Keratinocyte (primary cell): ENCODE measurements at regions not wholly inside any gene's neighbourhood (a gene's known extent, or its start where the extent isn't known, plus 50 kb on each side); places are given as distances from the start of the nearest gene placed in this dataset.

Source experiments
- EZH2 ChIP-seq: IDR thresholded peaks from one replicate; pipeline ENCODE4 v1.6.1; 2012; ENCODE audit warnings: inconsistent platforms, mild to moderate bottlenecking, low read length, moderate library complexity
- TF ChIP-seq, protein P1 (sequence below), 3 experiments: IDR thresholded peaks in 1 of 3; conservative IDR thresholded peaks in 1 of 3; optimal IDR thresholded peaks in 1 of 3; 2 replicates in 2 of 3; 3 replicates in 1 of 3; pipeline versions ENCODE3 to v1.5.1; 2011; ENCODE audit warnings: low read length in 3 of 3, mild to moderate bottlenecking in 3 of 3, moderate library complexity in 2 of 3, control low read depth in 1 of 3, inconsistent platforms in 1 of 3; ENCODE audit not compliant: insufficient read depth in 2 of 3; ENCODE audit errors: extremely low read depth in 1 of 3

DNA sequence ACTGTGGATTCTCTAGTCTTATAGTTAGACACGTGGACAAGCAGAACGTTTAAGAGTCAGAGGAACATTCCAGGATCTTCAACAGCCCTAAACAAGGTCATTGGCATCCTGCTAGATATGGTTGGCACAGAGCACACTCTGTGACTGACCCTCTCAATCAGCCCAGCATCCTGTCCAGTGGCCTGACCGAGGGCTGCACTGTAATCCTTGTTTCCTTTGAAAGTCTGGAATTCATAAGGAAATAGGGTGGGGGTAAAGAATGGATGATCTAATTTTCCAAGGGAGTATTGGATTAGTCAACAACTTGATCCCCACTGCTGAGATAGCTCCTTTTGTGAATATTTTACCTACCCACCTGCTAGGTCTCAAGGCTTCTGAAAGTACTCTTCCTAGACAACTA, 94.5 kb upstream of the DLG1 start:
- TF ChIP-seq, protein P1, sequence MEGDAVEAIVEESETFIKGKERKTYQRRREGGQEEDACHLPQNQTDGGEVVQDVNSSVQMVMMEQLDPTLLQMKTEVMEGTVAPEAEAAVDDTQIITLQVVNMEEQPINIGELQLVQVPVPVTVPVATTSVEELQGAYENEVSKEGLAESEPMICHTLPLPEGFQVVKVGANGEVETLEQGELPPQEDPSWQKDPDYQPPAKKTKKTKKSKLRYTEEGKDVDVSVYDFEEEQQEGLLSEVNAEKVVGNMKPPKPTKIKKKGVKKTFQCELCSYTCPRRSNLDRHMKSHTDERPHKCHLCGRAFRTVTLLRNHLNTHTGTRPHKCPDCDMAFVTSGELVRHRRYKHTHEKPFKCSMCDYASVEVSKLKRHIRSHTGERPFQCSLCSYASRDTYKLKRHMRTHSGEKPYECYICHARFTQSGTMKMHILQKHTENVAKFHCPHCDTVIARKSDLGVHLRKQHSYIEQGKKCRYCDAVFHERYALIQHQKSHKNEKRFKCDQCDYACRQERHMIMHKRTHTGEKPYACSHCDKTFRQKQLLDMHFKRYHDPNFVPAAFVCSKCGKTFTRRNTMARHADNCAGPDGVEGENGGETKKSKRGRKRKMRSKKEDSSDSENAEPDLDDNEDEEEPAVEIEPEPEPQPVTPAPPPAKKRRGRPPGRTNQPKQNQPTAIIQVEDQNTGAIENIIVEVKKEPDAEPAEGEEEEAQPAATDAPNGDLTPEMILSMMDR (optimal IDR thresholded peaks at IDR 0.05 in 1 of 3, IDR thresholded peaks at IDR 0.05 in 1 of 3, conservative IDR thresholded peaks at IDR 0.05 in 1 of 3; ENCODE audit: extremely low read depth in 1 of 3, insufficient read depth in 2 of 3, low read length in 3 of 3), result no peak
- TF ChIP-seq EZH2, result no peak
